ENCODE measurements at regions not wholly inside any gene's neighbourhood (a gene's known extent, or its start where the extent isn't known, plus 50 kb on each side); places are given as distances from the start of the nearest gene placed in this dataset.
"Not testable (repeated sequence)": the region's sequence is repeated elsewhere in the genome, so short reads cannot be mapped to it uniquely, and the experiment has no call there.

- no peaks in the 10 kb centered on the region for H3K4me1 ChIP-seq
- TF ChIP-seq POLR2A (IDR thresholded peaks at IDR 0.05): no peak
- TF ChIP-seq, protein P1, sequence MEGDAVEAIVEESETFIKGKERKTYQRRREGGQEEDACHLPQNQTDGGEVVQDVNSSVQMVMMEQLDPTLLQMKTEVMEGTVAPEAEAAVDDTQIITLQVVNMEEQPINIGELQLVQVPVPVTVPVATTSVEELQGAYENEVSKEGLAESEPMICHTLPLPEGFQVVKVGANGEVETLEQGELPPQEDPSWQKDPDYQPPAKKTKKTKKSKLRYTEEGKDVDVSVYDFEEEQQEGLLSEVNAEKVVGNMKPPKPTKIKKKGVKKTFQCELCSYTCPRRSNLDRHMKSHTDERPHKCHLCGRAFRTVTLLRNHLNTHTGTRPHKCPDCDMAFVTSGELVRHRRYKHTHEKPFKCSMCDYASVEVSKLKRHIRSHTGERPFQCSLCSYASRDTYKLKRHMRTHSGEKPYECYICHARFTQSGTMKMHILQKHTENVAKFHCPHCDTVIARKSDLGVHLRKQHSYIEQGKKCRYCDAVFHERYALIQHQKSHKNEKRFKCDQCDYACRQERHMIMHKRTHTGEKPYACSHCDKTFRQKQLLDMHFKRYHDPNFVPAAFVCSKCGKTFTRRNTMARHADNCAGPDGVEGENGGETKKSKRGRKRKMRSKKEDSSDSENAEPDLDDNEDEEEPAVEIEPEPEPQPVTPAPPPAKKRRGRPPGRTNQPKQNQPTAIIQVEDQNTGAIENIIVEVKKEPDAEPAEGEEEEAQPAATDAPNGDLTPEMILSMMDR (IDR thresholded peaks at IDR 0.05): no peak
- H3K36me3 ChIP-seq (ENCODE audit: low read depth, missing control alignments): no peaks in the 10 kb centered on the region
- no peak overlapping the region for H3K4me3 ChIP-seq
- no peaks in the 10 kb centered on the region for H3K9me3 ChIP-seq
- H3K27me3 ChIP-seq: no peaks in the 10 kb centered on the region
- intact Hi-C loops (cut with DNase I; ENCODE audit: low total_unique reads): no loop called here
- no peak overlapping the region for H3K27ac ChIP-seq
- WGBS, 2 donors: 75 to 81% methylated on average over 4 of the region's 4 CpGs
- no peak for DNase-seq
Measured at GRCh38 chr2:16728351-16729136, 62.9 kb upstream of the CYRIA start.

- H3K4me3 ChIP-seq; DNase-seq; H3K4me1 ChIP-seq; H3K36me3 ChIP-seq (ENCODE audit: low read depth, missing control alignments); H3K27me3 ChIP-seq; intact Hi-C loops (cut with DNase I; ENCODE audit: low total_unique reads); H3K27ac ChIP-seq; H3K9me3 ChIP-seq: not testable (repeated sequence)
- WGBS, 2 donors: 59 to 80% methylated on average over 2 of the region's 2 CpGs
Measured at GRCh38 chr2:16727849-16728248, 62.2 kb upstream of the CYRIA start.

- H3K9me3 ChIP-seq: no peaks in the 10 kb centered on the region
- no peak for TF ChIP-seq POLR2A (IDR thresholded peaks at IDR 0.05)
- TF ChIP-seq, protein P1 (IDR thresholded peaks at IDR 0.05): no peak
- H3K27ac ChIP-seq: no peak overlapping the region
- no peaks in the 10 kb centered on the region for H3K27me3 ChIP-seq
- DNase-seq: no peak
- no peaks in the 10 kb centered on the region for H3K36me3 ChIP-seq (ENCODE audit: low read depth, missing control alignments)
- no peak overlapping the region for H3K4me3 ChIP-seq
- intact Hi-C loops (cut with DNase I; ENCODE audit: low total_unique reads): no loop called here
- WGBS, 2 donors: 50 to 57% methylated on average over 4 of the region's 4 CpGs
- H3K4me1 ChIP-seq: no peaks in the 10 kb centered on the region
Measured at GRCh38 chr2:16727256-16727655, 61.6 kb upstream of the CYRIA start.

DNA sequence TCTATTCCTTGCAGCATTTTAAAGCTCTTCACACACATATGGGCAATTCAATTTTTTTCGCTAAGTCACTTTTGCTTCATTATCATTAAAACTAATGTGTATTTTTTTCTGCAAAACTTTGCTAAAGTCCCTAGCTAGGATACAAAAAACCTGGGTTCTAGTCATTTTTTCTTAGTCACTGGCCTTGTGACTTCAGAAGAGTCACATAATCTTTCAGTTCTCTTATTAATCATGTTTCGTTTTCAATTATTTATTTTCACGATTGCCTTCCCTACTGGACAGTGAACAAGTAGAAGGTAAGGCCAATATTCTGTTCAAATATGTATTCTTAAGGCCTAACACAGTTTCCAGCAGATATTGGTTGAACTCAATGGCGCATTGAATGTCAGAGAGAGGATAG is 60.9 kb upstream of the CYRIA start:
- H3K4me3 ChIP-seq: no peak overlapping the region
- intact Hi-C loops (cut with DNase I; ENCODE audit: low total_unique reads): no loop called here

GRCh38 chr2:16726147-16726546 is 60.5 kb upstream of the CYRIA start:
- TF ChIP-seq, protein P1 (IDR thresholded peaks at IDR 0.05): no peak
- TF ChIP-seq POLR2A (IDR thresholded peaks at IDR 0.05): no peak
- no peak overlapping the region for H3K4me3 ChIP-seq
- H3K36me3 ChIP-seq (ENCODE audit: low read depth, missing control alignments): no peaks in the 10 kb centered on the region
- 85 to 86% methylated on average over 2 of the region's 2 CpGs for WGBS, 2 donors
- H3K27me3 ChIP-seq: no peaks in the 10 kb centered on the region
- no peaks in the 10 kb centered on the region for H3K9me3 ChIP-seq
- no peak for DNase-seq
- no peak overlapping the region for H3K27ac ChIP-seq
- intact Hi-C loops (cut with DNase I; ENCODE audit: low total_unique reads): no loop called here
- H3K4me1 ChIP-seq: no peaks in the 10 kb centered on the region

More for the DNA sequence above, 60.9 kb upstream of the CYRIA start:
- Histone ChIP-seq H3K27me3 (no peaks in the 10 kb centered on the region), H3K36me3 (ENCODE audit: low read depth, missing control alignments) (no peaks in the 10 kb centered on the region), H3K27ac (no peak overlapping the region), H3K9me3 (no peaks in the 10 kb centered on the region), H3K4me1 (no peaks in the 10 kb centered on the region)
- TF ChIP-seq, protein P1 (IDR thresholded peaks at IDR 0.05): no peak
- no peak for TF ChIP-seq POLR2A (IDR thresholded peaks at IDR 0.05)
- DNase-seq: no peak
- 96% methylated on average over 4 of the region's 4 CpGs for WGBS, 2 donors

All from testis (tissue), 2 donors.